ENCODE measurements at regions not wholly inside any gene's neighbourhood (a gene's known extent, or its start where the extent isn't known, plus 50 kb on each side); places are given as distances from the start of the nearest gene placed in this dataset.

DNA sequence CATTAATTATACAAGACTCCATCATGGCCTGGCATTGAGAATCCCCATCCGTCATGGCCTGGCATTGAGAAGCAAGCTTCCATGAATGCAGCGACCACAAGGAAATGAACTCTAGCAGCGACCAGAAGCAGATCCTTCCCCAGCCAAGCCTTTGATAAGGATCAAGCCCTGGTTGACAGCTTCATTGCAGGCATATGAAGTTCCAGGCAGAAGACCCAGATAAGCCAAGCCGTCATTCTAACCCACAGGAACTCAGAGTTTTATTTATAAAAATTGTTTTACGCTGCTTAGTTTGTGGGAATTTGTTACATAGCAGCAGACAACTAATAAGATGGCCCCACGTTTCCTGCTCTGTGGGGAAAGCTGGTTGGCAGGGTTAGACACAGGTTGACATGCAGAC lies 642.3 kb downstream of the GATA3 start:
- ChIA-PET CTCF (no interaction called here), POLR2A (no interaction called here)
- H3K9me3 ChIP-seq (replicated peaks; ENCODE audit: control insufficient read depth, insufficient read depth, low read length), result no peaks in the 10 kb centered on the region
- H2AFZ ChIP-seq (ENCODE audit: low read depth, low read length), result no peak overlapping the region
- FAIRE-seq (no peak), DNase-seq (ENCODE audit: low read depth, low spot score) (no peak)
- no TSS peak for BruUV-seq (replicated peaks)
- H3K4me3 ChIP-seq (replicated peaks in 1 of 3; ENCODE audit: insufficient read depth in 1 of 3, low read depth in 1 of 3, low read length in 3 of 3), result no peak overlapping the region
- intact Hi-C loops (cut with micrococcal nuclease), result no loop called here
- H3K4me2 ChIP-seq (ENCODE audit: insufficient read depth, low read length), result no peak overlapping the region
- no peak overlapping the region for H3K9ac ChIP-seq (replicated peaks; ENCODE audit: extremely low read depth, insufficient read depth, low read length)
- H3K4me1 ChIP-seq (ENCODE audit: control insufficient read depth, extremely low read depth, insufficient read depth, low read length), result no peaks in the 10 kb centered on the region
- no peaks in the 10 kb centered on the region for H4K20me1 ChIP-seq (replicated peaks; ENCODE audit: control insufficient read depth, extremely low read depth, insufficient read depth, low read length)
- no peak overlapping the region for H3K27ac ChIP-seq (ENCODE audit: insufficient read depth, low read depth, low read length)
- H3K79me2 ChIP-seq (ENCODE audit: control insufficient read depth, insufficient read depth, low read length), result no peaks in the 10 kb centered on the region
- dilution Hi-C loops (cut with MboI; ENCODE audit: extremely low pct_ligation_motif_present, low sequenced_read_pairs), result no loop called here
- no peaks in the 10 kb centered on the region for H3K9me1 ChIP-seq (replicated peaks; ENCODE audit: control insufficient read depth, extremely low read depth, insufficient read depth, low read length)
- H3K27me3 ChIP-seq (ENCODE audit: control insufficient read depth in 2 of 2, insufficient read depth in 2 of 2, low read length in 2 of 2), result no peaks in the 10 kb centered on the region
- TF ChIP-seq, protein P1, sequence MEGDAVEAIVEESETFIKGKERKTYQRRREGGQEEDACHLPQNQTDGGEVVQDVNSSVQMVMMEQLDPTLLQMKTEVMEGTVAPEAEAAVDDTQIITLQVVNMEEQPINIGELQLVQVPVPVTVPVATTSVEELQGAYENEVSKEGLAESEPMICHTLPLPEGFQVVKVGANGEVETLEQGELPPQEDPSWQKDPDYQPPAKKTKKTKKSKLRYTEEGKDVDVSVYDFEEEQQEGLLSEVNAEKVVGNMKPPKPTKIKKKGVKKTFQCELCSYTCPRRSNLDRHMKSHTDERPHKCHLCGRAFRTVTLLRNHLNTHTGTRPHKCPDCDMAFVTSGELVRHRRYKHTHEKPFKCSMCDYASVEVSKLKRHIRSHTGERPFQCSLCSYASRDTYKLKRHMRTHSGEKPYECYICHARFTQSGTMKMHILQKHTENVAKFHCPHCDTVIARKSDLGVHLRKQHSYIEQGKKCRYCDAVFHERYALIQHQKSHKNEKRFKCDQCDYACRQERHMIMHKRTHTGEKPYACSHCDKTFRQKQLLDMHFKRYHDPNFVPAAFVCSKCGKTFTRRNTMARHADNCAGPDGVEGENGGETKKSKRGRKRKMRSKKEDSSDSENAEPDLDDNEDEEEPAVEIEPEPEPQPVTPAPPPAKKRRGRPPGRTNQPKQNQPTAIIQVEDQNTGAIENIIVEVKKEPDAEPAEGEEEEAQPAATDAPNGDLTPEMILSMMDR (IDR thresholded peaks at IDR 0.05; ENCODE audit: extremely low read depth in 1 of 2, insufficient read depth in 1 of 2, low read depth in 1 of 2, low read length in 2 of 2), result no peak
- no peak for TF ChIP-seq FOS (IDR thresholded peaks at IDR 0.05; ENCODE audit: borderline replicate concordance, insufficient read depth, low read length)
- TF ChIP-seq POLR2A (IDR thresholded peaks at IDR 0.05; ENCODE audit: low read depth, low read length), result no peak
- no peak for TF ChIP-seq GATA2 (IDR thresholded peaks at IDR 0.05; ENCODE audit: insufficient read depth, insufficient read length, low read depth, low read length)
- no peak for TF ChIP-seq JUN (IDR thresholded peaks at IDR 0.05; ENCODE audit: borderline replicate concordance, insufficient read depth, insufficient read length, low read depth)
- no peak for TF ChIP-seq MYC (IDR thresholded peaks at IDR 0.05; ENCODE audit: low read depth, low read length)
- no peak for TF ChIP-seq POLR2AphosphoS5 (IDR thresholded peaks at IDR 0.05; ENCODE audit: insufficient read depth, low read depth, low read length)
- TF ChIP-seq EZH2 (IDR thresholded peaks at IDR 0.05; ENCODE audit: borderline replicate concordance, low read depth, low read length, severe bottlenecking), result no peak
- TF ChIP-seq, protein P2, sequence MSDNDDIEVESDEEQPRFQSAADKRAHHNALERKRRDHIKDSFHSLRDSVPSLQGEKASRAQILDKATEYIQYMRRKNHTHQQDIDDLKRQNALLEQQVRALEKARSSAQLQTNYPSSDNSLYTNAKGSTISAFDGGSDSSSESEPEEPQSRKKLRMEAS (IDR thresholded peaks at IDR 0.05; ENCODE audit: insufficient read depth, insufficient read length), result no peak
- no peaks in the 10 kb centered on the region for H3K36me3 ChIP-seq (ENCODE audit: control insufficient read depth in 2 of 2, extremely low read depth in 1 of 2, insufficient read depth in 2 of 2, low read length in 2 of 2)

Data from endothelial cell of umbilical vein (primary cell).